ENCODE measurements at regions not wholly inside any gene's neighbourhood (a gene's known extent, or its start where the extent isn't known, plus 50 kb on each side); places are given as distances from the start of the nearest gene placed in this dataset.

DNA sequence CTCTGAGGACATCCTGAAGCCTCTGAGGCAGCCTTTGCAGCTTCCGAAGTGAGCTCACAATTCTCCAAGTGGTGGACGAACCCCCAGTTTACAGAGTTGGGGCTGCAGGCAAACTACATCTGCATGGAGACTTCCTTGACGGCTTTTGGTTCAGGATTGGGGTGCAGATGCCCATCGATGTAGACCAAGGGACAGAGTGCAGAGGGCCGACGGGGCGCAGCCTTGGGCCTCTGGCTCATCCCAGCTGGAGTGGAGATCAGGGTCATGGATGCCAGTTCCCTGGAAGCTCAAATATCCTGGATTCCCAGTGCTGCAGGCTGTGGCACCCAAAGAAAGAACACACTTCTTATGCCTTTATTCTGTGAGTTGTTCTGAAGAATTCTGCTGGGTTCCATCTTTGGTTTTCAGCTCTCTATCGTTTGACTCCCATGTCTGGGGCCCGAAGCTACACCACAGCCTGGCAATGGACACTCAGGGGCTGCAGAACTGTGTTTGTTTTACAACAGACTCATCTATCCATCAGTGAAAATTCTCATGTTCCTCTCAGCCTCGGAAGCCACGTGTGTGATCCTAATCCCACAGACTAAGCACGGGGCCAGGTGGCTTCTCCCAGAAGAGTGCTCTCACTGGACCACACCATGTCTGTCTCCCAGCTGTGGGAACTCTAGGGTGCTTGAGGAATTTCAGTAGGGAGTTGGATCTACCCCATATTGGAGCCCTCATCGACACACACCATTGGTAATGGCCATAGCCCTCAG is 414.1 kb upstream of the MYT1L start:
- TF ChIP-seq, protein P1, sequence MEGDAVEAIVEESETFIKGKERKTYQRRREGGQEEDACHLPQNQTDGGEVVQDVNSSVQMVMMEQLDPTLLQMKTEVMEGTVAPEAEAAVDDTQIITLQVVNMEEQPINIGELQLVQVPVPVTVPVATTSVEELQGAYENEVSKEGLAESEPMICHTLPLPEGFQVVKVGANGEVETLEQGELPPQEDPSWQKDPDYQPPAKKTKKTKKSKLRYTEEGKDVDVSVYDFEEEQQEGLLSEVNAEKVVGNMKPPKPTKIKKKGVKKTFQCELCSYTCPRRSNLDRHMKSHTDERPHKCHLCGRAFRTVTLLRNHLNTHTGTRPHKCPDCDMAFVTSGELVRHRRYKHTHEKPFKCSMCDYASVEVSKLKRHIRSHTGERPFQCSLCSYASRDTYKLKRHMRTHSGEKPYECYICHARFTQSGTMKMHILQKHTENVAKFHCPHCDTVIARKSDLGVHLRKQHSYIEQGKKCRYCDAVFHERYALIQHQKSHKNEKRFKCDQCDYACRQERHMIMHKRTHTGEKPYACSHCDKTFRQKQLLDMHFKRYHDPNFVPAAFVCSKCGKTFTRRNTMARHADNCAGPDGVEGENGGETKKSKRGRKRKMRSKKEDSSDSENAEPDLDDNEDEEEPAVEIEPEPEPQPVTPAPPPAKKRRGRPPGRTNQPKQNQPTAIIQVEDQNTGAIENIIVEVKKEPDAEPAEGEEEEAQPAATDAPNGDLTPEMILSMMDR (IDR thresholded peaks at IDR 0.05; ENCODE audit: insufficient read depth, low read length, poor library complexity, severe bottlenecking): no peak
- TF ChIP-seq EZH2phosphoT487 (conservative IDR thresholded peaks at IDR 0.05; ENCODE audit: low read length): no peak

Data from SU-DHL-6 (cell line).